HepG2 (cell line): ENCODE measurements at regions not wholly inside any gene's neighbourhood (a gene's known extent, or its start where the extent isn't known, plus 50 kb on each side); places are given as distances from the start of the nearest gene placed in this dataset.

ENCODE experiments used
- ATAC-seq: fragments of 200-7000 bp; cut with Tn5 transposase; 3 replicates; pipeline ENCODE4 v1.9.1; 2020; ENCODE audit warnings: mild to moderate bottlenecking, moderate library complexity
- BruUV-seq: library from RNA; stranded (reverse); fragments of 400-500 nt; replicated peaks from 2 replicates; lab custom pipeline; 2021; lab: Mats Ljungman, UMichigan
- CTCF ChIA-PET: fragments of 300-600 bp; formaldehyde crosslinking; extraction: SDS; loops from one replicate; lab custom pipeline; 2021; ENCODE audit warnings: low total read pairs, inconsistent platforms, low intra/inter-chr PET ratio; lab: Yijun Ruan, JAX
- POLR2A ChIA-PET: fragments of 350-600 bp; sonication (Branson Sonifier 250); formaldehyde crosslinking; loops from one replicate; lab custom pipeline; 2020; ENCODE audit warnings: antibody characterized with exemption, inconsistent platforms; lab: Yijun Ruan, JAX
- DNase-seq: peaks from one replicate; pipeline ENCODE4 v3.0.0-alpha.2; 2015; ENCODE audit warnings: low spot score
- FAIRE-seq: peaks from 3 replicates; lab custom pipeline; 2011; peaks lifted over from hg19 to GRCh38; lab: Jason Lieb, UNC
- H2AFZ ChIP-seq: one replicate; pipeline ENCODE4 v1.6.1; 2011; ENCODE audit warnings: low read length, inconsistent platforms
- H3K27ac ChIP-seq: fragments of 300-600 bp; 3 replicates; pipeline ENCODE4 v1.8.0; 2011; ENCODE audit warnings: mixed run types, mild to moderate bottlenecking, mixed read lengths, low read length, inconsistent platforms; ENCODE audit not compliant: insufficient read depth; ENCODE audit errors: extremely low read length
- H3K27me3 ChIP-seq, 2 experiments: fragments of 200-600 bp in 1 of 2; 2 replicates in 1 of 2; 3 replicates in 1 of 2; pipeline versions ENCODE4 v1.6.0 to v1.8.0; 2011; ENCODE audit warnings: low read length in 2 of 2, mild to moderate bottlenecking in 2 of 2, moderate library complexity in 2 of 2, inconsistent platforms in 1 of 2; ENCODE audit not compliant: insufficient read depth in 2 of 2, control insufficient read depth in 1 of 2
- H3K36me3 ChIP-seq, 2 experiments: fragments of 200-600 bp in 1 of 2; replicated peaks in 1 of 2; 2 replicates in 1 of 2; 3 replicates in 1 of 2; pipeline versions ENCODE4 v1.5.1 to v1.8.0; 2011; ENCODE audit warnings: low read length in 2 of 2, inconsistent platforms in 1 of 2; ENCODE audit not compliant: insufficient read depth in 2 of 2, control insufficient read depth in 1 of 2
- H3K4me1 ChIP-seq: 2 replicates; pipeline ENCODE4 v1.5.1; 2012; ENCODE audit warnings: low read length, inconsistent platforms; ENCODE audit not compliant: insufficient read depth
- H3K4me2 ChIP-seq: 2 replicates; pipeline ENCODE4 v1.6.0; 2011; ENCODE audit warnings: low read depth, low read length, inconsistent platforms
- H3K4me3 ChIP-seq, 3 experiments: fragments of 200-600 bp in 1 of 3; sonication (generic), shearing (Covaris generic) in 1 of 3; replicated peaks in 1 of 3; 2 replicates each; pipeline ENCODE4 v1.5.1; 2011 to 2016; ENCODE audit warnings: low read length in 3 of 3, inconsistent platforms in 2 of 3, low read depth in 2 of 3, mild to moderate bottlenecking in 2 of 3, control low read depth in 1 of 3, mixed read lengths in 1 of 3; ENCODE audit not compliant: insufficient read depth in 1 of 3
- H3K79me2 ChIP-seq: one replicate; pipeline ENCODE4 v1.6.1; 2011; ENCODE audit warnings: low read length, inconsistent platforms; ENCODE audit not compliant: insufficient read depth
- H3K9ac ChIP-seq: 2 replicates; pipeline ENCODE4 v1.6.0; 2011; ENCODE audit warnings: mild to moderate bottlenecking, low read depth, low read length, inconsistent platforms; ENCODE audit not compliant: insufficient read depth
- H3K9me3 ChIP-seq: 2 replicates; pipeline ENCODE4 v1.5.1; 2012; ENCODE audit warnings: mild to moderate bottlenecking, low read length
- H4K20me1 ChIP-seq: 2 replicates; pipeline ENCODE4 v1.6.0; 2011; ENCODE audit warnings: inconsistent platforms, mild to moderate bottlenecking, low read length, moderate library complexity; ENCODE audit not compliant: insufficient read depth
- CBX2 ChIP-seq, 2 experiments: fragments of 200-600 bp in 1 of 2; sonication (generic); formaldehyde crosslinking in 1 of 2; IDR thresholded peaks; 2 replicates each; pipeline versions ENCODE4 v1.7.0 to v1.8.1; 2018 to 2022; ENCODE audit warnings: low read depth in 2 of 2, low read length in 1 of 2, mild to moderate bottlenecking in 1 of 2, missing genetic modification reagents in 1 of 2
- EED ChIP-seq: sonication (generic); formaldehyde crosslinking; IDR thresholded peaks from 2 replicates; pipeline ENCODE4 v1.5.0; 2020; ENCODE audit warnings: mild to moderate bottlenecking, missing genetic modification reagents
- NR0B2 ChIP-seq: sonication (generic); formaldehyde crosslinking; IDR thresholded peaks from 2 replicates; pipeline ENCODE4 v1.4.0; 2020; ENCODE audit warnings: mild to moderate bottlenecking, missing genetic modification reagents
- SYNCRIP ChIP-seq: fragments of 200-400 bp; formaldehyde crosslinking; IDR thresholded peaks from 2 replicates; pipeline ENCODE4 v1.6.1; 2018; ENCODE audit warnings: mild to moderate bottlenecking, low read depth, low read length; ENCODE audit not compliant: insufficient read depth
- ZNF232 ChIP-seq: sonication (generic); formaldehyde crosslinking; IDR thresholded peaks from 2 replicates; pipeline ENCODE4 v1.4.0; 2020; ENCODE audit warnings: missing genetic modification reagents, borderline replicate concordance
- ZNF646 ChIP-seq: sonication (generic); formaldehyde crosslinking; IDR thresholded peaks from 2 replicates; pipeline ENCODE4 v1.9.0; 2021; ENCODE audit warnings: mild to moderate bottlenecking, missing genetic modification reagents
- ZNF792 ChIP-seq: IDR thresholded peaks from 2 replicates; pipeline ENCODE4 v1.6.1; 2016
- WGBS: methylation state at CpG from one replicate; pipeline ENCODE4 v1.1.6; 2017; ENCODE audit warnings: low lambda C conversion rate; 5-methylcytosine and 5-hydroxymethylcytosine counted together
- in situ Hi-C: cut with HindIII; loops from 2 replicates; pipeline ENCODE4 v1.10.0; 2017; ENCODE audit warnings: low pct_unique_long_range_greater_than_20kb; ENCODE audit not compliant: extremely low pct_ligation_motif_present
- intact Hi-C: fragments of 100-400 bp; cut with micrococcal nuclease; formaldehyde crosslinking; loops from one replicate; pipeline ENCODE4 v1.10.0; 2022; ENCODE audit not compliant: unreplicated experiment
- TF ChIP-seq, protein P1 (sequence below): sonication (generic); formaldehyde crosslinking; IDR thresholded peaks from 2 replicates; pipeline ENCODE4 v1.5.0; 2020; ENCODE audit warnings: mild to moderate bottlenecking, missing genetic modification reagents, moderate library complexity

GRCh38 chr2:239880396-239880795 lies 144.7 kb downstream of the NDUFA10 start:
- ChIA-PET POLR2A (no interaction called here), CTCF (no interaction called here)
- no peaks in the 10 kb centered on the region for H3K36me3 ChIP-seq
- peaks cover 11% of the 10 kb centered on the region for H3K4me1 ChIP-seq
- no TSS peak for BruUV-seq
- peaks cover 17% of the 10 kb centered on the region for H3K9me3 ChIP-seq
- no peak overlapping the region for H3K4me3 ChIP-seq
- TF ChIP-seq ZNF792 (CRISPR knock-in tag): no peak
- no peak for TF ChIP-seq SYNCRIP
- TF ChIP-seq EED (CRISPR knock-in tag): no peak
- no peak for TF ChIP-seq CBX2 (IDR thresholded peaks at IDR 0.05; ENCODE audit: low read depth, low read length)
- TF ChIP-seq CBX2 (CRISPR knock-in tag; IDR thresholded peaks at IDR 0.05; ENCODE audit: low read depth): no peak
- TF ChIP-seq, protein P1, sequence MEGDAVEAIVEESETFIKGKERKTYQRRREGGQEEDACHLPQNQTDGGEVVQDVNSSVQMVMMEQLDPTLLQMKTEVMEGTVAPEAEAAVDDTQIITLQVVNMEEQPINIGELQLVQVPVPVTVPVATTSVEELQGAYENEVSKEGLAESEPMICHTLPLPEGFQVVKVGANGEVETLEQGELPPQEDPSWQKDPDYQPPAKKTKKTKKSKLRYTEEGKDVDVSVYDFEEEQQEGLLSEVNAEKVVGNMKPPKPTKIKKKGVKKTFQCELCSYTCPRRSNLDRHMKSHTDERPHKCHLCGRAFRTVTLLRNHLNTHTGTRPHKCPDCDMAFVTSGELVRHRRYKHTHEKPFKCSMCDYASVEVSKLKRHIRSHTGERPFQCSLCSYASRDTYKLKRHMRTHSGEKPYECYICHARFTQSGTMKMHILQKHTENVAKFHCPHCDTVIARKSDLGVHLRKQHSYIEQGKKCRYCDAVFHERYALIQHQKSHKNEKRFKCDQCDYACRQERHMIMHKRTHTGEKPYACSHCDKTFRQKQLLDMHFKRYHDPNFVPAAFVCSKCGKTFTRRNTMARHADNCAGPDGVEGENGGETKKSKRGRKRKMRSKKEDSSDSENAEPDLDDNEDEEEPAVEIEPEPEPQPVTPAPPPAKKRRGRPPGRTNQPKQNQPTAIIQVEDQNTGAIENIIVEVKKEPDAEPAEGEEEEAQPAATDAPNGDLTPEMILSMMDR: no peak
- no peak for TF ChIP-seq NR0B2 (CRISPR knock-in tag)
- no peak for TF ChIP-seq ZNF646
- TF ChIP-seq ZNF232 (CRISPR knock-in tag): no peak
- intact Hi-C loops: loop anchor here (10.0 kb wide), 1 partner anchor 846 kb away; no protein-coding TSS in a partner anchor
- no peak overlapping the region for H2AFZ ChIP-seq
- FAIRE-seq (no peak), DNase-seq (no peak), ATAC-seq (no peak)
- no peak overlapping the region for H3K27ac ChIP-seq
- H4K20me1 ChIP-seq: no peaks in the 10 kb centered on the region
- in situ Hi-C loops: no loop called here
- no peak overlapping the region for H3K9ac ChIP-seq
- H3K4me2 ChIP-seq: no peak overlapping the region
- peaks cover 5 to 33% of the 10 kb centered on the region in 2 experiments for H3K27me3 ChIP-seq
- H3K79me2 ChIP-seq: no peaks in the 10 kb centered on the region
- WGBS: 27% methylated on average over 2 of the region's 3 CpGs
